HEK293T (cell line): ENCODE measurements at regions not wholly inside any gene's neighbourhood (a gene's known extent, or its start where the extent isn't known, plus 50 kb on each side); places are given as distances from the start of the nearest gene placed in this dataset.

ENCODE experiments used
- BHLHE40 ChIP-seq: fragments of 450-650 bp; IDR thresholded peaks from 2 replicates; pipeline ENCODE4 v1.6.1; 2016; ENCODE audit warnings: mild to moderate bottlenecking, moderate library complexity, borderline replicate concordance
- CTBP1 ChIP-seq: fragments of 450-650 bp; IDR thresholded peaks from 2 replicates; pipeline ENCODE4 v1.6.1; 2016; ENCODE audit warnings: borderline replicate concordance
- ELF4 ChIP-seq: fragments of 450-650 bp; IDR thresholded peaks from 2 replicates; pipeline ENCODE4 v1.6.1; 2017; ENCODE audit warnings: antibody characterized with exemption
- FOXA1 ChIP-seq: fragments of 450-650 bp; IDR thresholded peaks from 2 replicates; pipeline ENCODE4 v1.6.1; 2016; ENCODE audit warnings: mild to moderate bottlenecking
- FOXK2 ChIP-seq: fragments of 450-650 bp; IDR thresholded peaks from 2 replicates; pipeline ENCODE4 v1.6.1; 2016; ENCODE audit warnings: mild to moderate bottlenecking
- FOXM1 ChIP-seq: fragments of 450-650 bp; IDR thresholded peaks from 2 replicates; pipeline ENCODE4 v1.6.1; 2017; ENCODE audit warnings: mild to moderate bottlenecking, borderline replicate concordance
- HDGF ChIP-seq: fragments of 450-650 bp; IDR thresholded peaks from 2 replicates; pipeline ENCODE4 v1.6.1; 2017; ENCODE audit warnings: antibody characterized with exemption, borderline replicate concordance
- NFRKB ChIP-seq: fragments of 450-650 bp; IDR thresholded peaks from 2 replicates; pipeline ENCODE4 v1.6.1; 2016; ENCODE audit warnings: mild to moderate bottlenecking, moderate library complexity
- SP1 ChIP-seq: fragments of 450-650 bp; IDR thresholded peaks from 2 replicates; pipeline ENCODE4 v1.6.1; 2017
- TARDBP ChIP-seq: fragments of 450-650 bp; IDR thresholded peaks from 2 replicates; pipeline ENCODE4 v1.6.1; 2016
- ZNF384 ChIP-seq: fragments of 450-650 bp; IDR thresholded peaks from 2 replicates; pipeline ENCODE4 v1.6.1; 2016
- TF ChIP-seq, protein P1 (sequence below): fragments of 450-650 bp; IDR thresholded peaks from 2 replicates; pipeline ENCODE4 v1.6.1; 2016

DNA sequence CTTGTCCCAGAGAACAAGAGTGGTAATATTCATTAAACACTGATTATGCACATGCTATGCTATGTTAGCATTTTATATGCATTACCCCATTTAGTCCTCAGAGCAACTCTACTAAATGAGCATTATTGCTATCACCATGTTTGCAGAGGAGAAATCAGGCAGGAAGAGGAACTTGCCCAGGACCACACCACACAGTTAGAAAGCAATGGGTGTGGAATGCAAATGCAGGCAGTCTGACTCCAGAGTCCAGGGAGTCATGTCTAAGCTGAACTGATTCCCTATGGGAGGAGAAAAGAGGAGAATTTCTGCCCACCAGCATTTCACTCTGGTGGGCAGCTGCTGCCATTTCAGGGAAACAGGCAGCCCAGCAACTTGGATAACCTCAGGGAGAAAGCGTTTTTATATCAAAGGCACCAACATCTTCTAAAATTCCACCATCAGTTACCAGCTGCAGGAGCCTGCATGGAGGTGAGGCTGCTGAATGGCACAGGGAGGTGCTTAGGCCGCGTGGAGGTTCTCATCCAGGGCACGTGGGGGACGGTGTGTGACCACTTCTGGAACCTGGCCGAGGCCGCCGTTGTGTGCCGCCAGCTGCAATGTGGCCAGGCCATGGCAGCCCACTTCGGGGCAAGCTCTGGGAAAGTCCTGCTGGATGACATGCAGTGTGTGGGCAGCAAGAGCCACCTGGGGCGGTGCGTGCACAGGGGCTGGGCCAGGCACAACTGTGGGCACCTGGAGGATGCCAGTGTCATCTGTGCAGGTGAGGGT, 68.2 kb upstream of the C10orf120 start:
- TF ChIP-seq BHLHE40 (no peak), SP1 (no peak), CTBP1 (no peak), FOXA1 (no peak), FOXM1 (no peak), HDGF (no peak), TARDBP (no peak), FOXK2 (no peak), ZNF384 (no peak), NFRKB (no peak), ELF4 (no peak)
- TF ChIP-seq, protein P1, sequence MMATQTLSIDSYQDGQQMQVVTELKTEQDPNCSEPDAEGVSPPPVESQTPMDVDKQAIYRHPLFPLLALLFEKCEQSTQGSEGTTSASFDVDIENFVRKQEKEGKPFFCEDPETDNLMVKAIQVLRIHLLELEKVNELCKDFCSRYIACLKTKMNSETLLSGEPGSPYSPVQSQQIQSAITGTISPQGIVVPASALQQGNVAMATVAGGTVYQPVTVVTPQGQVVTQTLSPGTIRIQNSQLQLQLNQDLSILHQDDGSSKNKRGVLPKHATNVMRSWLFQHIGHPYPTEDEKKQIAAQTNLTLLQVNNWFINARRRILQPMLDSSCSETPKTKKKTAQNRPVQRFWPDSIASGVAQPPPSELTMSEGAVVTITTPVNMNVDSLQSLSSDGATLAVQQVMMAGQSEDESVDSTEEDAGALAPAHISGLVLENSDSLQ = no peak
